ENCODE measurements at regions not wholly inside any gene's neighbourhood (a gene's known extent, or its start where the extent isn't known, plus 50 kb on each side); places are given as distances from the start of the nearest gene placed in this dataset.

DNA sequence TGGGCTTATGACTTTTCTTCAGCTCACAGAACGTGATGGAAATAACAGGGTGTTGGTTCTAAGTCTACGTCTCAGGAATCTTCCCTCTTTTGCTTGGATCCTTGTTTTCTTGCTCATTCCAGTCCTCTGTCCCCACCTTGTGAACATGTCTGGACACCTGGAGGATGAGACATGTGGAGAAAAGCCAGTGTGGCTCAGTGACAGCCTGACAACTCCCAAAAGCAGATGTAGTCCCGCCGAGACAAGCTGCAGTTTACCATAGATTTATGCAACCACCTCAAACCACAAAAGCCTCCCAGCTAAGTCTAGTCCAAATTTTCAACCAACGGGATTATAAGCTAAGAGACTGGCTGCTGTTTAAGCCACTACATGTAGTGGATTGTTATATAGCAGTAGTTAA lies 476.1 kb downstream of the SH2D4B start:
- no peaks in the 10 kb centered on the region for H3K4me1 ChIP-seq
- TF ChIP-seq CTCF (IDR thresholded peaks at IDR 0.05), result no peak
- no peak for TF ChIP-seq EP300 (IDR thresholded peaks at IDR 0.05)
- TF ChIP-seq POLR2AphosphoS5 (IDR thresholded peaks at IDR 0.05), result no peak
- no peak for TF ChIP-seq POLR2A (IDR thresholded peaks at IDR 0.05; ENCODE audit: low read depth)
- H3K9me3 ChIP-seq, result no peaks in the 10 kb centered on the region
- H3K4me3 ChIP-seq, result no peak overlapping the region
- no peak overlapping the region for H3K27ac ChIP-seq (replicated peaks in 1 of 4)
- no peak for DNase-seq (ENCODE audit: extremely low spot score)
- no peaks in the 10 kb centered on the region for H3K27me3 ChIP-seq
- WGBS, result 77% methylated on average over 5 of the region's 5 CpGs
- intact Hi-C loops (cut with DNase I), result no loop called here
- H3K36me3 ChIP-seq, result no peaks in the 10 kb centered on the region

GRCh38 chr10:81019029-81019890 lies 481.6 kb downstream of the SH2D4B start:
- Histone ChIP-seq H3K4me1 (no peaks in the 10 kb centered on the region), H3K4me3 (no peak overlapping the region), H3K9me3 (no peaks in the 10 kb centered on the region), H3K27me3 (no peaks in the 10 kb centered on the region), H3K36me3 (no peaks in the 10 kb centered on the region), H3K27ac (replicated peaks in 1 of 4) (no peak overlapping the region)
- DNase-seq (ENCODE audit: extremely low spot score), result no peak
- 55% methylated on average over 8 of the region's 8 CpGs for WGBS
- intact Hi-C loops (cut with DNase I), result no loop called here
- no peak for TF ChIP-seq POLR2AphosphoS5 (IDR thresholded peaks at IDR 0.05)
- peak in 2 of 3 experiments; percentile 18 to 38 for TF ChIP-seq CTCF (IDR thresholded peaks at IDR 0.05)

DNA sequence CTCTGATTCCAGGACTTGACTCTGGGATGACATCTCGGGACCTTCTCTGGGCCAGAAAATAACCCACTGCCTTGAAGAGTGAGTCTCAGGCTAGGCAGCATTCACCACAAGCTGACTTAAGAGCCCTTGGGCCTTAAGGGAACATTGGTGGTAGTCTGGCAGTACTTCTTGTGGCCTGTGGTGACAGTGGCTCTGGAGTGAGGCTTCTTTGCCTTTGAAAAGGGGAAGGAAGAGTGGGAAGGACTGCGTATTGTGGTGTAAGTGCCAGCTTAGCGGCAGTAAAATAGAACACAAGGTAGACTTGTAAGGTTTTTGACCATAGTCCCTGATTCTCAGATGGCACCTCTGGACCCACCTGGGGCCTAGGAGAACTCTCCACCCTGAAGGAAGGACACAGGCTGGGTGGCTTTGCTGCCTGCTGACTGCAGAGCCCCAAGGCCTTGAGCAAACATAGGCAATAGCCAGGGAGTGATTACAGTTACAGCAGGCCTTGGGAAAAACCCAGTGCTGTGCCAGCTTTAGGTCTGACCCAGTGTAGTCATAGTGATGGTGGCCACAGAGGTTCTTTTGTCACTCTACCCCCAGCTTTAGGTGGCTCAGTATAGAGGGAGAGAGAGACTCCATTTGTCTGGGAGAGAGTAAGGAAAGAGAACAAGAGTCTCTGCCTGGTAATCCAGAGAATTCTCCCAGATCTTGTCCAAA lies 483.9 kb downstream of the SH2D4B start:
- intact Hi-C loops (cut with DNase I), result no loop called here

DNA sequence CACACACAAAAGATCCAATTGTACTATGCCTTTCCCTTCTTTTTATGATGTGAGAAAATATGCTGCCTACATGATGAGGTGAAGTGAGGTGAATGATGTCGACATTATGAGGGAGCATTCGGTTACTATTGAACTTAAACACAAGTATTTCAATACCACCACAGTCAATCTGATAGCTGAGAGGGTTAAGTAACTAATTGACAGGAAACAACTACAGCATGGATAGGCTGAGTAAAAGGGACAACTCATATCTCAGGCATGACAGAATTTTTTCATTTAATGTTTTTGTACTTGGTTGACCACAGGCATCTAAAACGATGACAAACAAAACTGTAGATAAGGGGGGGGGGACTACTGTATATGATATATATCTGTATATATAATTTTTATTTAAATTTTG lies 488.9 kb downstream of the SH2D4B start:
- 91% methylated on average over 3 of the region's 3 CpGs for WGBS
- intact Hi-C loops (cut with DNase I), result no loop called here
- TF ChIP-seq CTCF (IDR thresholded peaks at IDR 0.05), result no peak
- TF ChIP-seq POLR2AphosphoS5 (IDR thresholded peaks at IDR 0.05), result no peak
- TF ChIP-seq POLR2A (IDR thresholded peaks at IDR 0.05; ENCODE audit: low read depth), result no peak
- TF ChIP-seq EP300 (IDR thresholded peaks at IDR 0.05), result no peak
- Histone ChIP-seq H3K4me1 (no peaks in the 10 kb centered on the region), H3K27me3 (no peaks in the 10 kb centered on the region), H3K27ac (replicated peaks in 1 of 4) (no peak overlapping the region), H3K9me3 (no peaks in the 10 kb centered on the region), H3K4me3 (no peak overlapping the region), H3K36me3 (no peaks in the 10 kb centered on the region)
- DNase-seq (ENCODE audit: extremely low spot score), result no peak

More for the DNA sequence above, 483.9 kb downstream of the SH2D4B start:
- Histone ChIP-seq H3K27me3 (no peaks in the 10 kb centered on the region), H3K36me3 (no peaks in the 10 kb centered on the region), H3K27ac (replicated peaks in 1 of 4) (no peak overlapping the region), H3K9me3 (no peaks in the 10 kb centered on the region), H3K4me3 (no peak overlapping the region), H3K4me1 (no peaks in the 10 kb centered on the region)
- TF ChIP-seq POLR2A (IDR thresholded peaks at IDR 0.05; ENCODE audit: low read depth), result no peak
- no peak for TF ChIP-seq POLR2AphosphoS5 (IDR thresholded peaks at IDR 0.05)
- no peak for TF ChIP-seq CTCF (IDR thresholded peaks at IDR 0.05)
- TF ChIP-seq EP300 (IDR thresholded peaks at IDR 0.05), result no peak
- 71% methylated on average over 2 of the region's 3 CpGs for WGBS
- DNase-seq (ENCODE audit: extremely low spot score), result no peak

All from esophagus muscularis mucosa (tissue), 4 donors.